ENCODE measurements at regions not wholly inside any gene's neighbourhood (a gene's known extent, or its start where the extent isn't known, plus 50 kb on each side); places are given as distances from the start of the nearest gene placed in this dataset.

GRCh38 chr4:15368856-15369255 lies 59.0 kb upstream of the C1QTNF7 start:
- TF ChIP-seq CTCF (IDR thresholded peaks at IDR 0.05; ENCODE audit: control insufficient read depth, insufficient read depth, low read depth, low read length, missing control alignments): no peak
- H3K4me3 ChIP-seq (ENCODE audit: control insufficient read depth, low read depth, low read length): no peak overlapping the region
- DNase-seq (ENCODE audit: low read depth): no peak

- H3K4me3 ChIP-seq (ENCODE audit: control insufficient read depth, low read depth, low read length): no peak overlapping the region
- no peak for DNase-seq (ENCODE audit: low read depth)
- TF ChIP-seq CTCF (IDR thresholded peaks at IDR 0.05; ENCODE audit: control insufficient read depth, insufficient read depth, low read depth, low read length, missing control alignments): no peak
Measured at GRCh38 chr4:15370296-15370695, 57.5 kb upstream of the C1QTNF7 start.

GRCh38 chr4:15373363-15373762 lies 54.5 kb upstream of the C1QTNF7 start:
- H3K4me3 ChIP-seq (ENCODE audit: control insufficient read depth, low read depth, low read length): no peak overlapping the region
- no peak for DNase-seq (ENCODE audit: low read depth)
- no peak for TF ChIP-seq CTCF (IDR thresholded peaks at IDR 0.05; ENCODE audit: control insufficient read depth, insufficient read depth, low read depth, low read length, missing control alignments)

GRCh38 chr4:15374656-15375055 lies 53.2 kb upstream of the C1QTNF7 start:
- no peak overlapping the region for H3K4me3 ChIP-seq (ENCODE audit: control insufficient read depth, low read depth, low read length)
- TF ChIP-seq CTCF (IDR thresholded peaks at IDR 0.05; ENCODE audit: control insufficient read depth, insufficient read depth, low read depth, low read length, missing control alignments): no peak
- DNase-seq (ENCODE audit: low read depth): no peak

GRCh38 chr4:15375667-15376066 lies 52.2 kb upstream of the C1QTNF7 start:
- TF ChIP-seq CTCF (IDR thresholded peaks at IDR 0.05; ENCODE audit: control insufficient read depth, insufficient read depth, low read depth, low read length, missing control alignments): no peak
- no peak overlapping the region for H3K4me3 ChIP-seq (ENCODE audit: control insufficient read depth, low read depth, low read length)
- DNase-seq (ENCODE audit: low read depth): no peak

- no peak overlapping the region for H3K4me3 ChIP-seq (ENCODE audit: control insufficient read depth, low read depth, low read length)
- TF ChIP-seq CTCF (IDR thresholded peaks at IDR 0.05; ENCODE audit: control insufficient read depth, insufficient read depth, low read depth, low read length, missing control alignments): no peak
- DNase-seq (ENCODE audit: low read depth): no peak
Measured at GRCh38 chr4:15376145-15376544, 51.7 kb upstream of the C1QTNF7 start.

- DNase-seq (ENCODE audit: low read depth): no peak
- H3K4me3 ChIP-seq (ENCODE audit: control insufficient read depth, low read depth, low read length): no peak overlapping the region
- TF ChIP-seq CTCF (IDR thresholded peaks at IDR 0.05; ENCODE audit: control insufficient read depth, insufficient read depth, low read depth, low read length, missing control alignments): no peak
Measured at GRCh38 chr4:15376594-15376993, 51.2 kb upstream of the C1QTNF7 start.
